Hematopoietic multipotent progenitor cell (in vitro differentiated cells): ENCODE measurements at regions not wholly inside any gene's neighbourhood (a gene's known extent, or its start where the extent isn't known, plus 50 kb on each side); places are given as distances from the start of the nearest gene placed in this dataset.
"Not testable (repeated sequence)": the region's sequence is repeated elsewhere in the genome, so short reads cannot be mapped to it uniquely, and the experiment has no call there.

Source experiments
- DNase-seq, 3 donors: peaks; one replicate each; pipeline ENCODE4 v3.0.0-alpha.2; 2011 to 2015; ENCODE audit warnings: low read depth in 2 of 3, low spot score in 2 of 3

GRCh38 chr16:16448423-16448822 is 69.5 kb downstream of the NPIPA7 start:
- DNase-seq: not testable (repeated sequence)

GRCh38 chr16:16449712-16450237 is 70.8 kb downstream of the NPIPA7 start:
- DNase-seq: not testable (repeated sequence)

- DNase-seq: not testable (repeated sequence)
Measured at GRCh38 chr16:16451721-16452410, 72.9 kb downstream of the NPIPA7 start.

- DNase-seq: not testable (repeated sequence)
Measured at GRCh38 chr16:16458579-16458978, 79.6 kb downstream of the NPIPA7 start.

GRCh38 chr16:16463792-16464191 is 84.9 kb downstream of the NPIPA7 start:
- DNase-seq: not testable (repeated sequence)

GRCh38 chr16:16488919-16489318 is 110.0 kb downstream of the NPIPA7 start:
- not testable (repeated sequence) for DNase-seq

- DNase-seq: not testable (repeated sequence)
Measured at GRCh38 chr16:16489466-16489865, 110.5 kb downstream of the NPIPA7 start.

GRCh38 chr16:16494114-16494513 is 115.2 kb downstream of the NPIPA7 start:
- DNase-seq: not testable (repeated sequence)

- DNase-seq: not testable (repeated sequence)
Measured at GRCh38 chr16:16494998-16495397, 116.1 kb downstream of the NPIPA7 start.

GRCh38 chr16:16499875-16500274 is 120.9 kb downstream of the NPIPA7 start:
- not testable (repeated sequence) for DNase-seq

- not testable (repeated sequence) for DNase-seq
Measured at GRCh38 chr16:16507041-16507440, 128.1 kb downstream of the NPIPA7 start.

- not testable (repeated sequence) for DNase-seq
Measured at GRCh38 chr16:16508344-16508743, 129.4 kb downstream of the NPIPA7 start.

GRCh38 chr16:16519395-16519794 is 140.5 kb downstream of the NPIPA7 start:
- DNase-seq: not testable (repeated sequence)

- DNase-seq: not testable (repeated sequence)
Measured at GRCh38 chr16:16521239-16522002, 142.5 kb downstream of the NPIPA7 start.

GRCh38 chr16:16526998-16527397 is 148.1 kb downstream of the NPIPA7 start:
- not testable (repeated sequence) for DNase-seq

GRCh38 chr16:16530744-16531143 is 151.8 kb downstream of the NPIPA7 start:
- DNase-seq: not testable (repeated sequence)

- not testable (repeated sequence) for DNase-seq
Measured at GRCh38 chr16:16535565-16535964, 156.6 kb downstream of the NPIPA7 start.

- not testable (repeated sequence) for DNase-seq
Measured at GRCh38 chr16:16536151-16536550, 157.2 kb downstream of the NPIPA7 start.

GRCh38 chr16:16549710-16550109 is 170.8 kb downstream of the NPIPA7 start:
- not testable (repeated sequence) for DNase-seq

GRCh38 chr16:16550824-16551223 is 171.9 kb downstream of the NPIPA7 start:
- DNase-seq: not testable (repeated sequence)

GRCh38 chr16:16552819-16553340 is 173.9 kb downstream of the NPIPA7 start:
- not testable (repeated sequence) for DNase-seq
